ENCODE measurements at regions not wholly inside any gene's neighbourhood (a gene's known extent, or its start where the extent isn't known, plus 50 kb on each side); places are given as distances from the start of the nearest gene placed in this dataset.

DNA sequence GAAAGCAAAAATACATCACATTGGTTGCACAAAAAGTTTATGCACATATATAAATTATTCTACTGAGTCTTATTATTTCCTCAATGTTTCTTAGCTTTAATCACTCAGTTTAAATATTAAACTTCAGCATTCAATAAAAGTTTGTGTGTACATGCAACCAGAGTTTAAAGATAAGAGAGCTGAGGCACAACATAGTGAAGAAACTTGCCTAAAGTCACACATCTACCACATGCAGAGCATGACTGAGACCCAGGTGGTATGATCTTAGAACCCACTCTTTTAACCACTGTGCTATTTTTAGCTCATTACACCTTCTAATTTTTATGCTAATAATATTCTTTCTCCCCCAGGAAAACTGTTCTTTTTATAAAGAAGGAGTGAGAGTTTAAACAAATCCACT lies 96.1 kb upstream of the GOLIM4 start:
- TF ChIP-seq EZH2phosphoT487 (IDR thresholded peaks at IDR 0.05; ENCODE audit: insufficient read depth, low read depth) (no peak), EZH2 (IDR thresholded peaks at IDR 0.05; ENCODE audit: insufficient read depth, poor library complexity, severe bottlenecking) (no peak)

Data from GM23248 (cell line).